HG02870 (cell line): ENCODE measurements at regions not wholly inside any gene's neighbourhood (a gene's known extent, or its start where the extent isn't known, plus 50 kb on each side); places are given as distances from the start of the nearest gene placed in this dataset.
A peak's percentile ranks its signal among the peaks of the same experiment; 100 is the strongest.
"Not testable (repeated sequence)": the region's sequence is repeated elsewhere in the genome, so short reads cannot be mapped to it uniquely, and the experiment has no call there.

Experiments used
- ATAC-seq: cut with Tn5 transposase; IDR thresholded peaks from one replicate; pipeline ENCODE4 v1.9.1; 2021; ENCODE audit warnings: mild to moderate bottlenecking, moderate library complexity; ENCODE audit not compliant: unreplicated experiment

- no peak for ATAC-seq
Measured at GRCh38 chr4:189780391-189780790, 160.3 kb upstream of the FRG1 start.

GRCh38 chr4:189784651-189785050 lies 156.0 kb upstream of the FRG1 start:
- no peak for ATAC-seq

GRCh38 chr4:189785257-189785656 lies 155.4 kb upstream of the FRG1 start:
- ATAC-seq: no peak

- no peak for ATAC-seq
Measured at GRCh38 chr4:189786447-189786846, 154.2 kb upstream of the FRG1 start.

GRCh38 chr4:189787216-189788031 lies 153.2 kb upstream of the FRG1 start:
- ATAC-seq: no peak

GRCh38 chr4:189792924-189793618 lies 147.6 kb upstream of the FRG1 start:
- ATAC-seq: peak; percentile 90

GRCh38 chr4:189800545-189801088 lies 140.1 kb upstream of the FRG1 start:
- ATAC-seq: no peak

GRCh38 chr4:189802884-189803283 lies 137.8 kb upstream of the FRG1 start:
- no peak for ATAC-seq

GRCh38 chr4:189804894-189805293 lies 135.8 kb upstream of the FRG1 start:
- ATAC-seq: no peak

GRCh38 chr4:189806506-189806905 lies 134.2 kb upstream of the FRG1 start:
- ATAC-seq: no peak

- no peak for ATAC-seq
Measured at GRCh38 chr4:189807031-189807430, 133.6 kb upstream of the FRG1 start.

GRCh38 chr4:189809241-189809735 lies 131.4 kb upstream of the FRG1 start:
- ATAC-seq: no peak

GRCh38 chr4:189809839-189810238 lies 130.8 kb upstream of the FRG1 start:
- no peak for ATAC-seq

- ATAC-seq: not testable (repeated sequence)
Measured at GRCh38 chr4:189810318-189811181, 130.1 kb upstream of the FRG1 start.

- ATAC-seq: no peak
Measured at GRCh38 chr4:189815404-189816192, 125.1 kb upstream of the FRG1 start.

- no peak for ATAC-seq
Measured at GRCh38 chr4:189822326-189822725, 118.3 kb upstream of the FRG1 start.

GRCh38 chr4:189823591-189823990 lies 117.1 kb upstream of the FRG1 start:
- no peak for ATAC-seq

- ATAC-seq: no peak
Measured at GRCh38 chr4:189825466-189825865, 115.2 kb upstream of the FRG1 start.

- ATAC-seq: no peak
Measured at GRCh38 chr4:189826657-189827056, 114.0 kb upstream of the FRG1 start.

GRCh38 chr4:189828081-189828697 lies 112.5 kb upstream of the FRG1 start:
- ATAC-seq: no peak
